ENCODE measurements at regions not wholly inside any gene's neighbourhood (a gene's known extent, or its start where the extent isn't known, plus 50 kb on each side); places are given as distances from the start of the nearest gene placed in this dataset.

DNA sequence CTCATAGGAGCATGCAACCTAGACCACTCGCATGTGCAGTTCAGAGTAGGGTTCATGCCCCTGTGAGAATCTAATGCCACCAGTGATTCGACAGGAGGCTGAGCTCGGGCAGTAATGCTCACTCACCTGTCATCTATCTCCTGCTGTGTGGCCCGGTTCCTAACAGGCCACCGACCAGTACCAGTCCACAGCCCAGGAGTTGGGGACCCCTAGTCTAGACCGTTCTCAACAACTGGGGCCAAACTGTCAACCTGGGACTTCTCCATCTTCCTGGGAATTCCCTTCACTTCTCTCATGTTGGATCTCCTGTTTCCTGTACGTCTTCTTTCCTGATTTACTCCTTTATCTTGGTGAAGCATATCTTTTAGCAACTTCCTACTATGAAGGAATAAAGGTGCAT is 79.4 kb upstream of the HELT start:
- ChIA-PET POLR2A (no interaction called here), CTCF (no interaction called here)
- no peak overlapping the region for H3K4me3 Mint-ChIP-seq (ENCODE audit: unreplicated experiment)
- intact Hi-C loops (cut with micrococcal nuclease; ENCODE audit: unreplicated experiment): no loop called here
- peaks cover 36% of the 10 kb centered on the region for H3K4me1 Mint-ChIP-seq (ENCODE audit: low read depth, unreplicated experiment)
- Histone ChIP-seq H3K4me1 (peaks cover 39% of the 10 kb centered on the region), H3K9me3 (peaks cover 18% of the 10 kb centered on the region), H3K27me3 (replicated peaks; ENCODE audit: control insufficient read depth, insufficient read depth, low read length) (no peaks in the 10 kb centered on the region), H3K36me3 (ENCODE audit: control insufficient read depth, insufficient read depth, low read length) (no peaks in the 10 kb centered on the region), H3K4me3 (ENCODE audit: low read depth, low read length) (no peak overlapping the region)
- H3K27me3 Mint-ChIP-seq (ENCODE audit: insufficient read depth, unreplicated experiment): no peaks in the 10 kb centered on the region
- H3K9me3 Mint-ChIP-seq (ENCODE audit: unreplicated experiment): peaks cover 35% of the 10 kb centered on the region
- peaks cover 16% of the 10 kb centered on the region for H3K36me3 Mint-ChIP-seq (ENCODE audit: insufficient read depth, unreplicated experiment)
- peak overlapping the region; percentile 81 for H3K27ac Mint-ChIP-seq (ENCODE audit: unreplicated experiment)
- DNase-seq: no peak
- TF ChIP-seq, protein P1, sequence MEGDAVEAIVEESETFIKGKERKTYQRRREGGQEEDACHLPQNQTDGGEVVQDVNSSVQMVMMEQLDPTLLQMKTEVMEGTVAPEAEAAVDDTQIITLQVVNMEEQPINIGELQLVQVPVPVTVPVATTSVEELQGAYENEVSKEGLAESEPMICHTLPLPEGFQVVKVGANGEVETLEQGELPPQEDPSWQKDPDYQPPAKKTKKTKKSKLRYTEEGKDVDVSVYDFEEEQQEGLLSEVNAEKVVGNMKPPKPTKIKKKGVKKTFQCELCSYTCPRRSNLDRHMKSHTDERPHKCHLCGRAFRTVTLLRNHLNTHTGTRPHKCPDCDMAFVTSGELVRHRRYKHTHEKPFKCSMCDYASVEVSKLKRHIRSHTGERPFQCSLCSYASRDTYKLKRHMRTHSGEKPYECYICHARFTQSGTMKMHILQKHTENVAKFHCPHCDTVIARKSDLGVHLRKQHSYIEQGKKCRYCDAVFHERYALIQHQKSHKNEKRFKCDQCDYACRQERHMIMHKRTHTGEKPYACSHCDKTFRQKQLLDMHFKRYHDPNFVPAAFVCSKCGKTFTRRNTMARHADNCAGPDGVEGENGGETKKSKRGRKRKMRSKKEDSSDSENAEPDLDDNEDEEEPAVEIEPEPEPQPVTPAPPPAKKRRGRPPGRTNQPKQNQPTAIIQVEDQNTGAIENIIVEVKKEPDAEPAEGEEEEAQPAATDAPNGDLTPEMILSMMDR (IDR thresholded peaks at IDR 0.05; ENCODE audit: insufficient read depth in 1 of 2, low read depth in 1 of 2, low read length in 1 of 2, severe bottlenecking in 1 of 2, unreplicated experiment in 1 of 2): no peak
- BruUV-seq (replicated peaks): no TSS peak

DNA sequence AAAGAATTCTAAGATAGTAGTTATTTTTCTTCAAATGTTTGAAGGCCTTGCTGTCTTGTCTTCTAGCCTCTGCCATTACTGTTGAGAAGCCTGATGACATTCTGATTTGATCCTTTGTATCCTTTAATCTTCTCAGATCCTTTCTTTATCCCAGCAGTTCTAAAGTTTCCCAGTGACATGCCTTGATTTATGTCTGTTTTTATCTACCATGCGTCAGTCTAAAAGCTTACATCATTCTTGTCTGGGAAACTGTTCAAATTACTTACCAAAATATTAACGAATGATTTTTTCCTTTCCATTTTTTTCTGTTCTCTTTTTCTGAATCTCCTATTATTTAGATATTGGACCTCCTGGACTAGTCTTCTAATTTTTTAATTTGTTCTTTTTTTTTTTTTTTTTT is 78.3 kb upstream of the HELT start:
- peaks cover 29% of the 10 kb centered on the region for H3K4me1 Mint-ChIP-seq (ENCODE audit: low read depth, unreplicated experiment)
- TF ChIP-seq, protein P1 (IDR thresholded peaks at IDR 0.05; ENCODE audit: insufficient read depth in 1 of 2, low read depth in 1 of 2, low read length in 1 of 2, severe bottlenecking in 1 of 2, unreplicated experiment in 1 of 2): no peak
- POLR2A ChIA-PET: no interaction called here
- no peaks in the 10 kb centered on the region for H3K27me3 ChIP-seq (replicated peaks; ENCODE audit: control insufficient read depth, insufficient read depth, low read length)
- H3K36me3 ChIP-seq (ENCODE audit: control insufficient read depth, insufficient read depth, low read length): no peaks in the 10 kb centered on the region
- H3K4me3 ChIP-seq (ENCODE audit: low read depth, low read length): no peak overlapping the region
- H3K36me3 Mint-ChIP-seq (ENCODE audit: insufficient read depth, unreplicated experiment): peaks cover 16% of the 10 kb centered on the region
- H3K27me3 Mint-ChIP-seq (ENCODE audit: insufficient read depth, unreplicated experiment): no peaks in the 10 kb centered on the region
- intact Hi-C loops (cut with micrococcal nuclease; ENCODE audit: unreplicated experiment): no loop called here
- H3K4me3 Mint-ChIP-seq (ENCODE audit: unreplicated experiment): no peak overlapping the region
- BruUV-seq (replicated peaks): no TSS peak
- peaks cover 18% of the 10 kb centered on the region for H3K9me3 ChIP-seq
- H3K4me1 ChIP-seq: peaks cover 33% of the 10 kb centered on the region
- H3K9me3 Mint-ChIP-seq (ENCODE audit: unreplicated experiment): peaks cover 35% of the 10 kb centered on the region
- CTCF ChIA-PET: no interaction called here
- H3K27ac Mint-ChIP-seq (ENCODE audit: unreplicated experiment): peak overlapping the region; percentile 43
- DNase-seq: no peak

DNA sequence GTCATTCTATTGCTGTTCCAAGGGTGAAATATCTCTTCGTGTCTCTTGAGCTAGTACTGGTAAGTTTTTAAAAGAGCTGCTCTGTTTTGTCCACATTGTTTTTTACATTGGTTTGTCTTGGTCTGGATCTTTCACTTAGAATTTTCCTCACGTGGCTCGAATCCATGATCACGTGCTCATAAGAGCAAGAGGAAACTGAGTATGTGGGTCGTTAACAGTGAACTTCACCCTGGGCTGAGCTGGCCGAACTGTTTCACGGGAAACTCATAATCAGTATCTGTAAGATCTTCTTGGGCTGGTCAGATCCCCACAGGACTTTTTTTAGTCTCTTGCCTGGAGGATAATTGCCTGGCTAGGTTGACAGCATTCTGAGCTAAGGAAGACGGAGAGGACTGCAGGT is 77.8 kb upstream of the HELT start:
- Mint-ChIP-seq H3K4me1 (ENCODE audit: low read depth, unreplicated experiment) (peaks cover 28% of the 10 kb centered on the region), H3K27me3 (ENCODE audit: insufficient read depth, unreplicated experiment) (no peaks in the 10 kb centered on the region), H3K9me3 (ENCODE audit: unreplicated experiment) (peaks cover 35% of the 10 kb centered on the region), H3K27ac (ENCODE audit: unreplicated experiment) (peak overlapping the region; percentile 43), H3K4me3 (ENCODE audit: unreplicated experiment) (no peak overlapping the region), H3K36me3 (ENCODE audit: insufficient read depth, unreplicated experiment) (peaks cover 16% of the 10 kb centered on the region)
- intact Hi-C loops (cut with micrococcal nuclease; ENCODE audit: unreplicated experiment): no loop called here
- POLR2A ChIA-PET: no interaction called here
- Histone ChIP-seq H3K9me3 (peaks cover 18% of the 10 kb centered on the region), H3K36me3 (ENCODE audit: control insufficient read depth, insufficient read depth, low read length) (no peaks in the 10 kb centered on the region), H3K4me3 (ENCODE audit: low read depth, low read length) (no peak overlapping the region), H3K27me3 (replicated peaks; ENCODE audit: control insufficient read depth, insufficient read depth, low read length) (no peaks in the 10 kb centered on the region), H3K4me1 (peaks cover 28% of the 10 kb centered on the region)
- no TSS peak for BruUV-seq (replicated peaks)
- TF ChIP-seq, protein P1 (IDR thresholded peaks at IDR 0.05; ENCODE audit: insufficient read depth in 1 of 2, low read depth in 1 of 2, low read length in 1 of 2, severe bottlenecking in 1 of 2, unreplicated experiment in 1 of 2): no peak
- no peak for DNase-seq
- CTCF ChIA-PET: no interaction called here

Data from Caco-2 (cell line).